ENCODE measurements at regions not wholly inside any gene's neighbourhood (a gene's known extent, or its start where the extent isn't known, plus 50 kb on each side); places are given as distances from the start of the nearest gene placed in this dataset.
A peak's percentile ranks its signal among the peaks of the same experiment; 100 is the strongest.
"Not testable (repeated sequence)": the region's sequence is repeated elsewhere in the genome, so short reads cannot be mapped to it uniquely, and the experiment has no call there.

DNA sequence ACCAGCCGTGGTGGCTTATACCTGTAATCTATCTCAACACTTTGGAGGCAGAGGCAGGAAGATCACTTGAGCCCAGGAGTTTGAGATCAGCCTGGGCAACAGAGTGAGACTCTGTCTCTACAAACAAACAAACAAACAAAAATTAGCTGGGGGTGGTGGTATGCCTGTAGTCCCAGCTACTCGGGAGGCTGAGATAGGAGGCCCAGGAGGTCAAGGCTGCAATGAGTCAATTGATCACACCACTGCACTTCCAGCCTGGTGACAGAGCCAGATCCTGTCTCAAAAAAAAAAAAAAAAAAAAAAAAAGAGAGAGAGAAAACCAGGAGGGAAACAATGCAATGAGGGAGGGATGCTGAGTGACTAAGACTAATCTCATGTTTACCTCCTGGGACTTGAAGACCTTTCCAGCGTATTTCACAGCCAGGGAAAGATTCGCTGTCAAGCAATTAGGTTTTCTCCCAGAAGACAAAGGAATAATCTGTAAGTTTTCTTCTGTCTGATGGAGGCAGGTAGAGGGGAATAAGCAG is 51.1 kb upstream of the MIER3 start:
- DNase-seq: no peak

DNA sequence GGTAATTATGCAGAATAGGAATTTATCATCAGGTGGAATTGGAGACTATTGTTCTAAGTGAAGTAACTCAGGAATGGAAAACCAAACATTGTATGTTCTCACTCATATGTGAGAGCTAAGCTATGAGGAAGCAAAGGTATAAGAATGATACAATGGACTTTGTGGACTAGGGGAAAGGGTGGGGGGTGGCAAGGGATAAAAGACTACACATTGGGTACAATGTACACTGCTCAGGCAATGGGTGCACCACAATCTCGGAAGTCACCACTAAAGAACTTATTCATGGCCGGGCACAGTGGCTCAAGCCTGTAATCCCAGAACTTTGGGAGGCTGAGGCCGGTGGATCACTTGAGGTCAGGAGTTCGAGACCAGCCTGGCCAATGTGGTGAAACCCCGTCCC is 51.6 kb upstream of the MIER3 start:
- DNase-seq: not testable (repeated sequence)

DNA sequence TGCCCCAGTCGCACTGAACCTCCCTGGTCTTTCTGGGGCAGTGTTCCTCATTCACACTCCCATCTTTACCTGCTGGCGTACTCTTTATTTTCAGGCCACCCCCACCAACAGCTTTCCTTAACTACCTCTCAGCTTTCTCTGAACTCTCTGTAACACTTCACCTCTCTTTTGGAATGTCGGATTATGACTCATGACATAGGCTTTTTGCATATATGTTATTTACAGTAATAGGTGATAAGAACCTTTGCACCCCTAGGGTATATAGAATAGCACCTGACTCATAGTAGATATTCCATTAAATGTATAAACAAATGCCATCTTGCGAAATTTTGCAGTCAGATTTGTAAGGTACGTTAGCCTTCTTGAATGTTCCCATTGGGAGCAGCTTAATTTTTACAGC is 52.9 kb upstream of the MIER3 start:
- DNase-seq: no peak

DNA sequence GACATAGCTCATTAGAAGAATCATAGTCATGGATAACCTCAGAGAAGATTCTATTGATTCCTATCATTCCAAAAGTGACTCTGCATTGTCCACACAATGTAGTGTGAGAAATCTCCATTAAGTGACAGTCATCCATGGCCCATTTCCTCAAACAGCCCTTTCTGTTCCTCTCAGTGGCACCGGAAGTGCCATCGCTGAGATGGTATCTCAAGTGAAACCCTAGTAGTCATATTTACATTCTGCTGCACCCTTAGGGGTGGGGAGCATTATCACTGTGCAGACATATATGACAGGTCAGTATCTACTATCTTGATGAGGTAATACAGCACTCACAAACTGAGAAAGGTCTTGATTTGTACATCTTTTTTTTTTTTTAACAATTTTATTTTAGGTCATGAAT is 55.4 kb upstream of the MIER3 start:
- no peak for DNase-seq

DNA sequence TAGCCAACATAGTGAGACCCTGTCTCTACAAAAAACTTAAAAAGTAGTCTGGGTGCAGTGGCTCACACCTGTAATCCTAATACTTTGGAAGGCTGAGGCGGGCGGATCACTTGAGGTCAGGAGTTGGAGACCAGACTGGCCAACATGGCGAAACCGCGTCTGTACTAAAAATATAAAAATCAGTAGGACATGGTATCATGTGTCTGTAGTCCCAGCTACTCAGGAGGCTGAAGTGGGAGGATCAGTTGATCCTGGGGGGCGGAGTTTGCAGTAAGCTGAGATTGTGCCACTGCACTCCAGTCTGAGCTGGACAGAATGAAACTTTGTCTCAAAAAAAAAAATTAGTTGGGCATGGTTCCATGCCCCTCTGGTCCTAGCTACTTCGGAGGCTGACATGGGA is 57.9 kb upstream of the MIER3 start:
- no peak for DNase-seq

DNA sequence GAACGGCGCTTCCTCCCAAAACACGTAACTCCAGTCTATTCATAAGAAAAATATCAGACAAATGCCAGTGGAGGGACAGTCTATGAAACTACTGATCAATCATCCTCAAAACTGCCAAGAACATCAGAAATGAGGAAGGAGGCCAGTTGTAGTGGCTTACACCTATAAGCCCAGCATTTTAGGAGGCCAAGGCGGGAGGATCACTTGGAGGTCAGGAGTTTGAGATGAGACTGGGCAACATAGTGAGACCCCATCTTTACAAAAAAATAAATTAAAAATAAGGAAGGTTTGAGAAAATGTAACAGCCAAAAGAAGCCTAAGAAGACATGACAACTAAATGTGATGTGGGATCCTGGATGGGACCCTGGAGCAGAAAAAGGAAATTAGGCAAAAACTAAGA is 58.9 kb upstream of the MIER3 start:
- no peak for DNase-seq

DNA sequence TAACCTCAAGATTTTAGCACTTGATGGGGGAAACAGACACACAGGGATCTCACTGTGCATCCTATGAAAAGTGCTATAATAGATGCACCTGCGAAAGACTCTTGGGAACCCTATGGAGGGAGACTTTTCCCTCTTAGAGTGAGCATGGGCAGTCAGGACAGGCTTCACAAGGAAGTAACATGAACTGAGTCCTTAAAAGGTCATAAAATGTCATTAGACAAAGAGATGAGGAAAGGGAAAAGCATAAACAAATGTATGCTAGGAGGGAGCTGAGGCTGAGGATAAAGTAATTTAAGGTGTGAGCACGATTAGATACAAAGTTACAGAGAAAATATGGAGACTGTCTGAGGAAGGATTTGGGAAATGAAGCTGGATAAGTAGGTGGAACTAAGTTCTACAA is 60.6 kb upstream of the MIER3 start:
- no peak for DNase-seq

DNA sequence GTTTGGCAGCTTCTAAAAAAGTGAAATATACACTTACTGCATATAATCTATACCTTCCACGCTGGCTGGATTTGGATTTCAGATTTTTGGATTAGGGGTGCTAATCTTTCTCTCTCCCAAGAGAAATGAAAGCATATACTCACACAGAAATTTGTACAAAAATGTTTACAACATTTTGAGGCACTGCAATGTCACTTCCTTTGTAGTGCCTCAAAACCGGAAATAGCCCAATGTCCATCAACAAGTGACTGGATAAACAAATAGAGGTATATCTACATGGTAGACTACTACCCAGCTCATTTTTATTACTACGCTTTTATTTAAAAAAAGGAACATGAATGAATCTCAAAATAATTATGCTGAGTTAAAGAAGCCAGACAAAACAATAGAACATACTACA is 74.0 kb upstream of the MIER3 start:
- DNase-seq: no peak

DNA sequence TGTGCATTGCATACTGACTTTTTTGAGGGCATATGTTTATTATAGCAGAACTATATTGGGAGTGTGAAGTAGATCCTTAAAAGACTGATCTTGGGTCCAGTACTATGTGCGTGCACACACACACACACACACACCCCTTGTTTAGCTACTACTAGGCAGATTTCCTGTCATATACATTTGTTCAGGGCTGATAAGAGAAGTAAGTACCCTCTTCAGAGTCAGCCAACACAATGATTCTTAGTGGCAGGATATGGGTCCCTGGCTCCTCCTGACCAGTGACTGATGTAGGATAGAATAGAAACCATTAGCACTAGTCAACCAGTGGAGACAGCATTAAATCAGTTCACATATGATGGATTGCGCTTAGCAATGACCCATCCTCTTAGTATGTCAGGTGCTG is 76.2 kb upstream of the MIER3 start:
- DNase-seq: peak; percentile 79

DNA sequence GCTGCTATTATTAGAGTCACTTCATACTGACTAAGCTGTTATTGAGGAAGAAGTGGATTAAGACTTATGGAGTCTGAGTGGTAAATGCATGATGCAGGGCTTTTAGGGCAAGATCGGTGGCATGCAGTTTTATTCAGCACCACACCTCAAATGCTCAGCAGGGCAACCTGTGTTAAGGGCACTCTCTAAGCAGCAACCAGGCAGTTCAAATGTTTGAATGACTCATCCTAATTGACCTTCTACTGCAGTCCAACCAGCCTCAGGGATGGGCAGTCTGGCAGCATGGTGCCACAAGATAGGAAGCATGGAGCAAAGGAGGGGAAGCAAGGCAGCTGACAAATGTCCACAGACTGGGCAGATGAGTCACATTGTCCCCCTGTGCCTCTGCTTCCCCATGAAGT is 80.2 kb upstream of the MIER3 start:
- DNase-seq: peak; percentile 31

DNA sequence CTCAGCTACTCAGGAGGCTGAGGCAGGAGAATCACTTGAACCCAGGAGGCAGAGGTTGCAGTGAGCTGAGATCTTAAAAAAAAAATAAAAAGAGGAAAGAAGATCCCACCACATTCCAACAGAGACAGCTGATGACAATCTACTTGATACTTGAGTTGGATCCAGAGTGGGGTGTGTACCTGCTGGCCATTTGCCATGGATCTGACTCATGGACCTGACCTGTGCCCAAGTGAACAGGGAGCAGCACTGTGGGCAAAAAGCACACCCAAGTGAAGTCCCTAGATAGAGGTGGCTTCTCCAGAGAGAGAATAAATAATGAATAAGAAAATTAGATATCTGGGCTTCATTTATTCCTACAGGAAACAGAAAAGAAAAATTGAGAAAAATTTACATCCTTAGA is 81.2 kb upstream of the MIER3 start:
- DNase-seq: peak; percentile 30

DNA sequence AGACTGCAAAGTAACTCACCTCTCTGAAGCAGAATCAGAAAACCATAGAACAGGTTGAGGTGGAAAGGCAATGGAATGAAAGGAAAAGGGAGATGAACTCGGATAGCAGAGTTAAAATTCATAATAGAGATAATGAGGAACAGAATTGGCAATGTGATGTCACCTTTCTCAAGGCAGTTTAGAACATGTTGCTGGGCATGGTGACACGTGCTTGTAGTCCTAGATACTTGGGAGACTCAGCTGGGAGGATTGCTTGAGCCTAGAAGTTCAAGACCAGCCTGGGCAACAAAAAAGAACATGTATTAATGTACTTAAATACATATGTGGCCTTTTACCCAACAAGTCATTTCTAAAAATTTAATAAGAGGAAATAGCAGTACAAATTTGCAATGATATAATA is 81.6 kb upstream of the MIER3 start:
- no peak for DNase-seq

DNA sequence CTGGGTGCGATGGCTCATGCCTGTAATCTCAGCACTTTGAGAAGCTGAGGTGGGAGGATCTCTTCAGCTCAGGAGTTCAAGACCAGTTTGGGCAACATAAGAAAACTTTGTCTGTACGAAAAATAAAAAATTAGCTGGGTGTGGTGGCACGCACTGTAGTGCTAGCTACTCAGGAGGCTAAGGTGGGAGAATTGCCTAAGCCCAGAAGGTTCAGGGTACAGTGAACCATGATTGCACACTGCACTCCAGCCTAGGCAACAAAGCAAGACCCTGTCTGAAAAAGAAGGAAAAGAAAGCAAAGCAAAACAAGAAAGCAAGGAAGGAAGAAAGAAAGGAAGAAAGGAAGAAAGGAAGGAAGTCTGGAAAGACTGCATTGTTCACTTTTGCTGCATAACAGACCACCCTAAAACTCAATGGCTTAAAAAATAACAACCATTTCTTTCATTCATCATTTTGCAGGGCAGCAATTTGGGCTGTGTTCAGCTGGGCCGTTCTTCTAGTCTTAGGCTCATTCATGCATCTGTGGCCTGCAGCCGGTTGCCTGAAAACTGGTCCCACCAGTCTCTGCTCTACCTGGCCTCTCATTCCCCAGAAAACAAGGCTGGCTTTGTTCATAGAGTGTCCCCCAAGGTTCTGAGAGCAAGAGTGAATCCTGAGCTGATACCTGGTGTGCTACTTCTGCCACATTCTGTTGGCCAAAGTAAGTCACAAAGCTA is 82.4 kb upstream of the MIER3 start:
- DNase-seq: no peak

DNA sequence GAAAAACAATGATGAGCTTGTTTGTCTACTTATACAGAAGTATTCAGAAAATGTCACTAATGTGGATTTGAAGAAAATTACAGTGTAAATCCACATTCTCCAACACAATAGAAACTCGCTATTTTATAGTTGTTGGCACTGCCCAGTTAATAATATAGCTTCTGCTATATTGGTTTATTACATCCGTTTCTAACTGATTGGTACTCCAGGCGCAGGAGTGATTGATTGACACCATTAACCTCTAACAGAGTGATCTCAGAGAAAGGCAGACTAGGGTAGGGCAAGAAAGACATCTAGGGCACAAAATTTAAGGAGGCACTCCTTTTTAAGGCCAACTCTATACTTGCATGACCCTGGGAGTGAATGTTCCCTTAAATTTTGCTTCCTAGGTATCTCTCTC is 84.0 kb upstream of the MIER3 start:
- no peak for DNase-seq

DNA sequence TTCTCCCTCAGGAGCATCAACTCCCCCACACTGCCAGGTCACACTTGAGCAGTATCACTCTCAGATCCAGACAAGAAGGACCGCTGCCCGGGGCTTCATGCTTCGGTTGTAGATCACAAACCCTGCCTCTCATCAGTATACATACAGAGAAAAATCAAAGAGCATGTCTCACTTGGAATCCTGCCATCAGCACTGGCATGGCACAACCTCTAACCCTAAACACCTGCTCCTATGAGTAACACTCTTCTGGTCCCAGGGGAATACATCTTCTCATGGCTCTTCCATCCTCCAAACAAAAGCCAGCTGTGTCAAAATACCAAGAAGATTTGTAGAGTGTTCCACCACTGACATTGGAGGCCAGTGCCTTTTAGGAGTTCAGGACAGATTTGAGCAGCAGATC is 84.8 kb upstream of the MIER3 start:
- DNase-seq: no peak

DNA sequence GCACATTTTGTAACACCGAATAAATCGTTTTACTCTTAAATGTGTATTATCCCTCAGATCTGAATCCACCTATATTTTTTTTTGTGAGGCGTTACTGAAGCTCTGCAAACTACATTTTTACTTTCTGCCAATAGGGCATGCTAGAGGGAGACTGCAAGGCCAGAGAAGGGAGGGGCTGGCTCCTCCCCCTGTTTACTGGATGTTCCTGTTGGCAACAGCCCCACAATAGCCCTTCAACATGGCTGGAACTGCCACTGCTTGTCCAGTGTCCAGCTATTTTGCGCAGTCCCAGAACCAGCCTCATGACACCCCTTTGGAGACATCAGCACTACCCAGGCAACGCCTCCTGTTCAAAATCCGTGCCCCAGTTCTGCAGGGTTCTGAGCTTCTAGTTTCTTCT is 85.4 kb upstream of the MIER3 start:
- peak; percentile 34 for DNase-seq

DNA sequence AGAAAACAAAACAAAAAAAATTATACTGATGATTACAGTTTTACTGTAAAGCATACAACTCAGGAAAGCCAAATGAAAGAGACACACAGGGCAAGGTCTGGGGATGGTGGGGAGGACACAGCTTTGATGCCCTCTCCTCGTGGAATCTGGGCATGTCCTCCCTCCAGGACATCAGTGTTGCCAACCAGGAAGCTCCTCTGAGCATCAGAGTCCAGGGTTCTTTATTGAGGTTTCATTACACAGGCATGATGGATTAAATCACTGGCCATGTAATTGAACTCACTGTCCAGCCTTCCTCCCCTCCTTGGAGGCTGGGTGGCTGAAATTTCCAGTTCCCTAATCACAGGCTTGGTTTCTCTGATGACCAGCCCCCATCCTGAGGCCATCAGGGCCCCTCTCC is 89.6 kb upstream of the MIER3 start:
- DNase-seq: no peak

DNA sequence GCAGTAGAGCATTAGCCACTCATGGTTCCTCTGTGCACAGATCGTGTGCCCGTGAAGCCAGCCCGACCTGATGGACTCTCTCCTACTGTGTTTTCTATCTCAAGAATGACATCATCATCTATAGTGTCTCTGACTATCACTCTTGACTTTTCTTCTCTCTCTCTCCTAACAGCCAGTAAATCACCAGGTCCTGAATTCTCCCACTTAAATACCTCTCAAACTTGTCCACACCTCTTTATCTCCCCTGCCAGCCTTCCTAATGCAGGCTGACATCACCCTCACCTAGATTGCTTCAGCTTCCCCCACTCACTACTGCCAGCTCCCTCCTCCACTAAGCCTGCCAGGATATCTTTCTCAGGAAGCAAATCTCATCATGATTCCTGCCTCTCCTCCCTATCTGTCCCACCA is 90.6 kb upstream of the MIER3 start:
- no peak for DNase-seq

DNA sequence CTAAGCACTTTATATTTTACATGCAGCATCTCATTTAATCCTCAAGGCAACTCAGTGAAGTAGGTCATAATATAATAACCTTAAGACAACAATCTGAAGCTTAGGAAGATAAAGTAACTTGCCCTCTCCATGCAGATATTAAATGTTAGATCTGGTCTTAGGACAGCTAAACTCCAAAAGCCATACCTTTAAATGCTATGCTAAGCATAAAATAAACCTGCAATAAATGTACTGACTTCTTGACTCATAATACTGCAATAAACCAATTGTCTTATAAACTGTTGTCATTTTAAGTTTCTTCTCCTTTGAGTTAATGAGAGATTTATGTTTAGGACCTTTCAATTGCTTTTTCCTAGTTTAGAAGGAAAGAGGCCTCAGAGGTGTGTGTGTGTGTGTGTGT is 102.2 kb upstream of the MIER3 start:
- no peak for DNase-seq

DNA sequence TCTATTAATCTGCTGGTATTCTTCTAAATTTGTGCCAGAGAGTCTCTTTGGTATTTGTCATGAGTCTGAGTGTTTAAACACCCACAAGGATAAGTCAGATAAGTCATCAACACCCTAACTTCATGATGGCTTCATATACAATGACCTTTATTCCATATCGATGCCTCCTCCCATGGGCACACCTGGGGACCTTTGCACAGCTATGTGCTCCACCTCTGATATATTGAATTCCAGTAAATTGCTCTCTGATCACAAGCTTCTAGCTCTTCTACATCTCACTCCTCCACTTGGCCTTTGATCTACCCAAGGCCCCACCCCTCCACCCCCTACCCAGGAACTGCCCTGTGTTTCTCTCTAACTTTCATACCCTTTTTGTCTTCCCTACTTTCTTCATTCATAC is 102.7 kb upstream of the MIER3 start:
- DNase-seq: no peak

DNA sequence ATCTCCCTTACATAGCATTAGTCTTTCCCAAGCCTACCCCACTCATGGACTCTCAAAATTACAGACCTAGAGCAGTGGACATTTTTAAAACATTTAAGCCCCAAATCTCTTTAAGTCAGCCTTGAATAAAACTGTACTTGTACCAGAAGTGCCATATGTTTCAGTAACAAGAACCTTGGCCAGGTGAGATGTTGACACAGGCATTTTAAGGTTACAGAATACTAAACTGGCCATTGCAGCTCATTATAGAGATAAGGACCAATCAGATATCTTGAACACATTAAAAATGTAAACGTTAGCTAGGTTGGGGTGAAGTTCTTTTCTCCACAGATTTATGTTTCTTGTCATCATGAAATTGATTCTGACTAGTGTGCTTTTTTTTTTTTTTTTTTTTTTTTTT is 103.8 kb upstream of the MIER3 start:
- no peak for DNase-seq

DNA sequence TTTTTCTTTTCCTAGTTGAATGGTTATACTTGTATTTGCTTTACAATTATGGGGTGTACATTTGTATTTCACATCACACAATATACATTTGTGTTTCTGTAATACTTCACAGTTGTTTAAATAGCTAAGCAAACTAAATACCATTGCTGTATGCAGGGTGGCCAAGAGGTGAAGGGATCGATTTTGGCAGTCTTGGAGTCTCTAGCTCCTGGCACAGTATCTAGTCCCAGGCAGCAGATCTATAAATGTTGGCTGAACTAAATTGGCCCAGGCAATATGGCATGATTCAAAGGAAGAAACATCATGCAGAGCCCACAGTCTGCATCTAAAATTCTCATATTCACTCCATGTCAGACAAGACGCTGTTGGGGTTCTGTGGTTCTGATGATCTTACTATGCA is 110.1 kb upstream of the GPBP1 start:
- DNase-seq: no peak

DNA sequence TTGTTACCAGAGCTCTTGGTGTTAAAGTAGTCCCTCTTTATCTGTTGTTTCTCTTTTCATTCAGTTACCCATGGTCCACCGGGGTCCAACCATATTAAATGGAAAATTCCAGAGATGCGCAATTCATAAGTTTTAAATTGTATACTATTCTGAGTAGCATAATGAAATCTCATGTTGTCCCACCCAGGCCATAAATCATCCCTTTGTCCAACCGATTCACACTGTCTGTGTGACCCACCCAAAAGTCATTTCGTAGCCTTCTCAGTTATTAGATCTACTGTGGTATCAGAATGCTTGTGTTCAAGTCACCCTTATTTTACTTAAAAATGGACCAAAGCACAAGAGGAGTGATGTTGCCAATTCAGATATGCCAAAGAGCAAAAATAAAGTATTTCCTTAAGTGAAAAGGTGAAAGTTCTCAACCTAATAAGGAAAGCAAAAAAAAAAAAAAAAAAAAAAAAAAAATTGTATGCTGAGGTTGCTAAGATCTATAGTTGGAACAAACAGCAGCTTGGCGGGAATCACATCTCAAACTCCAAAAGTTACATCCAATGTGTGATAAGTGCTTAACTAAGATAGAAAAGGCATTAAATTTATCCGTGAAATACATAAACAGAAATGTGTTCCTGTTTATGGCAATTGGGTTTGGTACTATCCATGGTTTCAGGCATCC is 106.8 kb upstream of the GPBP1 start:
- DNase-seq: no peak

DNA sequence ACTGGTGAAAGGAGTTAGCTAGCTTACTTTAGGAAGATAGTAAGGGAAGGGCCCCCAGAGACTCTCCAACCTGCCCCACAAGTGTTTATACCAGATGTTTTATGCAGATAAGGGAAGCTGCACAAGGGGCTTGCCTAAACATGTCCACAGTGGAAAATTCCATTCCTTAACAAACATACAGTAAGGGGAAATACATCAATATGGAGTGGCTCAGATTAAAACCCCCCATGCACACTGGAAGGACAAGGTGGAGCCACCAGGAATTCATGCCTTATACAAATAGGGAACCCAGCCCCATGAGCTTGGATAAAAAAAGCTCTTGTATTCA is 106.3 kb upstream of the GPBP1 start:
- DNase-seq: peak; percentile 69
